GM12874 (cell line): ENCODE measurements at regions not wholly inside any gene's neighbourhood (a gene's known extent, or its start where the extent isn't known, plus 50 kb on each side); places are given as distances from the start of the nearest gene placed in this dataset.

Experiments
- TF ChIP-seq, protein P1 (sequence below): IDR thresholded peaks from 2 replicates; pipeline ENCODE4 v1.5.1; 2011; ENCODE audit warnings: low read depth, mild to moderate bottlenecking, control low read depth, low read length, moderate library complexity; ENCODE audit not compliant: insufficient read depth

- TF ChIP-seq, protein P1, sequence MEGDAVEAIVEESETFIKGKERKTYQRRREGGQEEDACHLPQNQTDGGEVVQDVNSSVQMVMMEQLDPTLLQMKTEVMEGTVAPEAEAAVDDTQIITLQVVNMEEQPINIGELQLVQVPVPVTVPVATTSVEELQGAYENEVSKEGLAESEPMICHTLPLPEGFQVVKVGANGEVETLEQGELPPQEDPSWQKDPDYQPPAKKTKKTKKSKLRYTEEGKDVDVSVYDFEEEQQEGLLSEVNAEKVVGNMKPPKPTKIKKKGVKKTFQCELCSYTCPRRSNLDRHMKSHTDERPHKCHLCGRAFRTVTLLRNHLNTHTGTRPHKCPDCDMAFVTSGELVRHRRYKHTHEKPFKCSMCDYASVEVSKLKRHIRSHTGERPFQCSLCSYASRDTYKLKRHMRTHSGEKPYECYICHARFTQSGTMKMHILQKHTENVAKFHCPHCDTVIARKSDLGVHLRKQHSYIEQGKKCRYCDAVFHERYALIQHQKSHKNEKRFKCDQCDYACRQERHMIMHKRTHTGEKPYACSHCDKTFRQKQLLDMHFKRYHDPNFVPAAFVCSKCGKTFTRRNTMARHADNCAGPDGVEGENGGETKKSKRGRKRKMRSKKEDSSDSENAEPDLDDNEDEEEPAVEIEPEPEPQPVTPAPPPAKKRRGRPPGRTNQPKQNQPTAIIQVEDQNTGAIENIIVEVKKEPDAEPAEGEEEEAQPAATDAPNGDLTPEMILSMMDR, result no peak
Measured at GRCh38 chr15:62844564-62845240, 197.8 kb upstream of the TPM1 start.

- TF ChIP-seq, protein P1, result no peak
Measured at GRCh38 chr15:62845241-62846126, 197.1 kb upstream of the TPM1 start.

- TF ChIP-seq, protein P1, result no peak
Measured at GRCh38 chr15:62846131-62846804, 196.3 kb upstream of the TPM1 start.

DNA sequence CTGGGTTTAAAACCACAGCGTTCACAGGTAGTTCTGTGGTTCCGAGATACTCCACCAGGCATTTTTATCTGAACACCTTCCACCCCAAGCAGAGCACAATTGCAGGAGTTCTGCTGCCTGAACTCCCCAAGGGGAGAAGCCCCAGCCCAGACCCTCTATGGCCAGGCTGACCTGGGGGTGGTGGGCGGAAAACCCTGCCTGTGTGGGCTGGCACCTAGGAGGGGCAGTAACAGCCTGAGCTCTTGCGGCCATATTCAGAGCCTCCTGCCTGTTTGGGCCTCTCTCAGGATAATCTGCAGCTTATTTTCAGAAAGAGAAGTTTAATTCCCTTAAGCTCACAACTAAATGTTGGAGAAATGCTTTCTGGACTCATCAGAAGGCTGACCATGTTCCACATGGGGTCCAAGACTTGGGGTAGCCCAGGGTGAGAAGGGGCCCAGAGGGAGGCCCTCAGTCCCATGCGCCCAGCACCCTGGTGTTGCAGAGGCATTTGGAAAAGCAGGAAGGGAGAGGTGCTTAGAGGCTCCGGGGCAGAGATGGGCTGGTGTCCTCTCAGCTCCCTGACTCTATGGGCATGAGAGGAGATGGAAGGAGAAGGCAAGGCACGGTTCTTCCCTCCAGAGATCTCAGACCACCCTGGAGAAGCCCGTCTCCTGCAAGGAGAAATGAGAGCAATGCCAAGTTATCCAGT lies 195.6 kb upstream of the TPM1 start:
- TF ChIP-seq, protein P1, result no peak

GRCh38 chr15:62847900-62848489 lies 194.6 kb upstream of the TPM1 start:
- TF ChIP-seq, protein P1, result peak; percentile 45; the same call in 1 of the 2 replicates

DNA sequence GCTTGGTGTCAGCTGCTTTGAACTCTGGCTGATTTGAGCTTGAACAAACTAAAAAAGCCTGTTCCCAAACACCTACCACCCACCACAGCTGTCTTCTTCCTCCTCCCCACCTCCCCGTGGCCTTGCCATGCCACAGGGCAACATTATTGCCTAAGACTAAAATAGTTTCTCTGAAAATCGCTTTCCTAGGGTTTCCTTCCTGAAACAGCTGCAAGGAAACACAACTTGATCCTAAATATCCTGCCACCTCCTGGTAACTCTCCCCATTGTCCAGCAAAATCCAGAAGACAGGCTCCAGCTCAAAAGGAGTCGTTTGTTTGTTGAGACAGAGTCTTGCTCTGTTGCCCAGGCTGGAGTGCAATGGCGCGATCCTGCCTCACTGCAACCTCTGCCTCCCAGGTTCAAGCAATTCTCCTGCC lies 193.9 kb upstream of the TPM1 start:
- TF ChIP-seq, protein P1, result no peak
